IMR-90 (cell line): ENCODE measurements at regions not wholly inside any gene's neighbourhood (a gene's known extent, or its start where the extent isn't known, plus 50 kb on each side); places are given as distances from the start of the nearest gene placed in this dataset.

Experiments used
- ATAC-seq: fragments of 200-7000 bp; cut with Tn5 transposase; 2 replicates; pipeline ENCODE4 v1.9.1; 2020; ENCODE audit warnings: low read depth, mild to moderate bottlenecking, moderate library complexity
- BruUV-seq: library from RNA; stranded (reverse); fragments of 400-500 nt; replicated peaks from 2 replicates; lab custom pipeline; 2021; lab: Mats Ljungman, UMichigan
- CTCF ChIA-PET: fragments of 300-600 bp; formaldehyde crosslinking; extraction: SDS; loops from one replicate; lab custom pipeline; 2021; ENCODE audit warnings: antibody characterized with exemption; lab: Yijun Ruan, JAX
- POLR2A ChIA-PET: fragments of 300-600 bp; sonication (Branson Sonifier 250); formaldehyde crosslinking; loops from one replicate; lab custom pipeline; 2022; ENCODE audit warnings: antibody characterized with exemption; ENCODE audit not compliant: unreplicated experiment; lab: Charles Lee
- DNase-seq: peaks from one replicate; pipeline ENCODE4 v3.0.0; 2013
- H2AFZ ChIP-seq: replicated peaks from 2 replicates; pipeline ENCODE3; 2013; ENCODE audit warnings: low read length, mild to moderate bottlenecking; ENCODE audit not compliant: poor library complexity
- H2AK5ac ChIP-seq: 2 replicates; pipeline ENCODE4 v1.6.1; 2013; ENCODE audit warnings: low read depth, low read length, inconsistent platforms
- H2AK9ac ChIP-seq: replicated peaks from 2 replicates; pipeline ENCODE3; 2013; ENCODE audit warnings: mild to moderate bottlenecking, low read depth, low read length, moderate library complexity; ENCODE audit not compliant: poor library complexity
- H2BK120ac ChIP-seq: 2 replicates; pipeline ENCODE4 v1.6.1; 2013; ENCODE audit warnings: low read depth, low read length, inconsistent platforms
- H2BK15ac ChIP-seq: 3 replicates; pipeline ENCODE4 v1.6.1; 2013; ENCODE audit warnings: low read depth, low read length, inconsistent platforms
- H2BK20ac ChIP-seq: 2 replicates; pipeline ENCODE4 v1.6.1; 2013; ENCODE audit warnings: low read depth, mild to moderate bottlenecking, inconsistent platforms, low read length, moderate library complexity
- H2BK5ac ChIP-seq: 2 replicates; pipeline ENCODE4 v1.6.1; 2013; ENCODE audit warnings: mild to moderate bottlenecking, low read depth, low read length, inconsistent platforms; ENCODE audit not compliant: poor library complexity, severe bottlenecking
- H3K14ac ChIP-seq: replicated peaks from 2 replicates; pipeline ENCODE4 v1.6.1; 2013; ENCODE audit warnings: low read depth, low read length, inconsistent platforms
- H3K18ac ChIP-seq: 2 replicates; pipeline ENCODE4 v1.6.1; 2013; ENCODE audit warnings: low read depth, low read length, control low read depth
- H3K23ac ChIP-seq: 2 replicates; pipeline ENCODE4 v1.6.1; 2013; ENCODE audit warnings: low read depth, low read length, inconsistent platforms
- H3K27ac ChIP-seq: 2 replicates; pipeline ENCODE4 v1.5.1; 2013; ENCODE audit warnings: mild to moderate bottlenecking, control low read depth, low read length; ENCODE audit not compliant: insufficient read depth
- H3K27me3 ChIP-seq: 2 replicates; pipeline ENCODE4 v1.6.1; 2013; ENCODE audit warnings: low read length; ENCODE audit not compliant: control insufficient read depth, insufficient read depth
- H3K36me3 ChIP-seq: 2 replicates; pipeline ENCODE4 v1.6.1; 2013; ENCODE audit warnings: low read length, mixed read lengths; ENCODE audit not compliant: control insufficient read depth, insufficient read depth
- H3K4ac ChIP-seq: 2 replicates; pipeline ENCODE4 v1.6.1; 2013; ENCODE audit warnings: low read depth, low read length, inconsistent platforms
- H3K4me1 ChIP-seq: 2 replicates; pipeline ENCODE4 v1.6.1; 2013; ENCODE audit warnings: low read length, mixed read lengths; ENCODE audit not compliant: control insufficient read depth, insufficient read depth
- H3K4me2 ChIP-seq: 2 replicates; pipeline ENCODE4 v1.6.1; 2013; ENCODE audit warnings: low read depth, mild to moderate bottlenecking, control low read depth, low read length, moderate library complexity
- H3K4me3 ChIP-seq: 2 replicates; pipeline ENCODE4 v1.5.1; 2013; ENCODE audit warnings: low read depth, mild to moderate bottlenecking, control low read depth, low read length, moderate library complexity; ENCODE audit not compliant: insufficient read depth
- H3K56ac ChIP-seq: 2 replicates; pipeline ENCODE4 v1.6.1; 2013; ENCODE audit warnings: low read length, inconsistent platforms; ENCODE audit not compliant: insufficient read depth; ENCODE audit errors: extremely low read depth
- H3K79me1 ChIP-seq, 2 experiments: 2 replicates each; pipeline ENCODE4 v1.6.1; 2013; ENCODE audit warnings: low read length in 2 of 2, inconsistent platforms in 1 of 2, low read depth in 1 of 2
- H3K9ac ChIP-seq: 2 replicates; pipeline ENCODE4 v1.6.1; 2013; ENCODE audit warnings: low read depth, low read length, control low read depth
- H3K9me1 ChIP-seq: 2 replicates; pipeline ENCODE4 v1.6.1; 2013; ENCODE audit warnings: low read length, inconsistent platforms; ENCODE audit not compliant: insufficient read depth
- H3K9me3 ChIP-seq: 2 replicates; pipeline ENCODE4 v1.6.1; 2013; ENCODE audit warnings: low read length; ENCODE audit not compliant: control insufficient read depth, insufficient read depth
- H4K20me1 ChIP-seq: 2 replicates; pipeline ENCODE4 v1.6.1; 2013; ENCODE audit warnings: low read length, inconsistent platforms; ENCODE audit not compliant: insufficient read depth
- H4K5ac ChIP-seq: 2 replicates; pipeline ENCODE4 v1.6.1; 2013; ENCODE audit warnings: mild to moderate bottlenecking, low read depth, low read length, control low read depth
- H4K8ac ChIP-seq, 2 experiments: 2 replicates each; pipeline ENCODE4 v1.6.1; 2013; ENCODE audit warnings: low read depth in 2 of 2, low read length in 2 of 2, control low read depth in 1 of 2, inconsistent platforms in 1 of 2
- H4K91ac ChIP-seq: 2 replicates; pipeline ENCODE4 v1.6.1; 2013; ENCODE audit warnings: low read depth, low read length, inconsistent platforms; ENCODE audit not compliant: insufficient read depth
- CTCF ChIP-seq: conservative IDR thresholded peaks from 2 replicates; pipeline ENCODE4 v1.5.1; 2012; ENCODE audit warnings: mild to moderate bottlenecking, low read depth, low read length, improper control_type of control experiment
- ELK1 ChIP-seq: fragments of 150-350 bp; IDR thresholded peaks from 2 replicates; pipeline ENCODE4 v1.6.1; 2016; ENCODE audit warnings: low read depth, mild to moderate bottlenecking, low read length, moderate library complexity, borderline replicate concordance
- FOS ChIP-seq: fragments of 150-350 bp; IDR thresholded peaks from 2 replicates; pipeline ENCODE4 v1.6.1; 2016; ENCODE audit warnings: low read depth, low read length
- WGBS, 2 experiments: methylation state at CpG; one replicate each; pipeline versions ENCODE4 v1.1.5 to v1.1.7; 2013; ENCODE audit warnings: missing lambda C conversion rate in 2 of 2; ENCODE audit not compliant: insufficient read length in 1 of 2; ENCODE audit errors: extremely low coverage in 2 of 2; 5-methylcytosine and 5-hydroxymethylcytosine counted together
- dilution Hi-C: fragments of 300-500 bp; cut with HindIII; formaldehyde crosslinking; loops from one replicate; pipeline ENCODE4 v1.14.3; 2018; ENCODE audit warnings: low sequenced_read_pairs; ENCODE audit not compliant: unreplicated experiment
- in situ Hi-C: fragments of 300-500 bp; cut with MboI; formaldehyde crosslinking; loops from 3 replicates; pipeline ENCODE4 v1.14.3; 2019; ENCODE audit warnings: low sequenced_read_pairs, inconsistent platforms, mixed read lengths
- intact Hi-C: fragments of 100-400 bp; cut with micrococcal nuclease; formaldehyde crosslinking; loops from 2 replicates; pipeline ENCODE4 v1.10.0; 2022

GRCh38 chr5:143682929-143683386 lies 129.0 kb upstream of the HMHB1 start:
- Histone ChIP-seq H2BK120ac (no peak overlapping the region), H3K27me3 (no peaks in the 10 kb centered on the region), H3K36me3 (no peaks in the 10 kb centered on the region), H3K56ac (no peak overlapping the region), H3K27ac (no peak overlapping the region), H2BK20ac (no peak overlapping the region), H3K4me3 (no peak overlapping the region), H3K4me1 (peaks cover 8% of the 10 kb centered on the region), H3K23ac (no peak overlapping the region), H4K91ac (no peak overlapping the region), H3K9ac (no peak overlapping the region), H3K14ac (no peak overlapping the region), H4K20me1 (no peaks in the 10 kb centered on the region), H3K79me1 (no peaks in the 10 kb centered on the region), H2BK15ac (no peak overlapping the region), H4K8ac (no peak overlapping the region), H2BK5ac (no peak overlapping the region), H3K18ac (peak overlapping the region; percentile 14; the same call in 1 of the 2 replicates), H2AK5ac (no peak overlapping the region), H3K9me3 (no peaks in the 10 kb centered on the region), H3K4me2 (no peak overlapping the region), H4K5ac (no peak overlapping the region), H2AK9ac (no peak overlapping the region), H3K9me1 (no peaks in the 10 kb centered on the region; the same call in 1 of the 2 replicates), H3K4ac (no peak overlapping the region), H2AFZ (no peak overlapping the region)
- CTCF ChIA-PET: no interaction called here
- BruUV-seq: no TSS peak
- in situ Hi-C loops (no loop called here), dilution Hi-C loops (no loop called here), intact Hi-C loops (no loop called here)
- no peak for ATAC-seq
- POLR2A ChIA-PET: no interaction called here
- peak; percentile 37 for DNase-seq
- TF ChIP-seq FOS: no peak
- no peak for TF ChIP-seq ELK1
- TF ChIP-seq CTCF: no peak
- WGBS, 2 experiments: 100% methylated on average over 1 of the region's 3 CpGs; no CpG with 5 or more reads in 1 of the 2 experiments
